GM12891 (cell line): ENCODE measurements at regions not wholly inside any gene's neighbourhood (a gene's known extent, or its start where the extent isn't known, plus 50 kb on each side); places are given as distances from the start of the nearest gene placed in this dataset.

Experiments used
- PAX5 ChIP-seq: IDR thresholded peaks from 2 replicates; pipeline ENCODE4 v1.6.1; 2011; ENCODE audit warnings: low read length, moderate library complexity, mild to moderate bottlenecking; ENCODE audit not compliant: insufficient read depth, severe bottlenecking
- POLR2A ChIP-seq: IDR thresholded peaks from 2 replicates; pipeline ENCODE4 v1.6.1; 2011; ENCODE audit warnings: low read depth, low read length, control low read depth
- POLR2AphosphoS5 ChIP-seq: IDR thresholded peaks from 2 replicates; pipeline ENCODE4 v1.6.1; 2011; ENCODE audit warnings: low read depth, low read length, control low read depth
- SPI1 ChIP-seq: IDR thresholded peaks from 2 replicates; pipeline ENCODE4 v1.6.1; 2011; ENCODE audit warnings: low read depth, low read length, control low read depth
- TAF1 ChIP-seq: IDR thresholded peaks from 2 replicates; pipeline ENCODE4 v1.6.1; 2011; ENCODE audit warnings: low read depth, low read length, control low read depth

GRCh38 chr17:34503528-34504195 is 75.7 kb upstream of the TMEM132E start:
- TF ChIP-seq POLR2AphosphoS5 = no peak
- no peak for TF ChIP-seq SPI1
- no peak for TF ChIP-seq PAX5
- no peak for TF ChIP-seq POLR2A
- no peak for TF ChIP-seq TAF1
